CD14-positive monocyte (primary cell): ENCODE measurements at regions not wholly inside any gene's neighbourhood (a gene's known extent, or its start where the extent isn't known, plus 50 kb on each side); places are given as distances from the start of the nearest gene placed in this dataset.

ENCODE experiments used
- DNase-seq, 3 donors: peaks; one replicate each; pipeline ENCODE4 v3.0.0-alpha.2; 2011 to 2022
- H2AFZ ChIP-seq: 2 replicates; pipeline ENCODE4 v1.6.0; 2012; ENCODE audit warnings: mild to moderate bottlenecking, low read depth, low read length, inconsistent platforms; ENCODE audit not compliant: insufficient read depth, poor library complexity, severe bottlenecking
- H3K27ac ChIP-seq, 2 donors: 1 replicate in 1 of 2; 2 replicates in 1 of 2; pipeline ENCODE4 v1.5.1; 2012 to 2013; ENCODE audit warnings: low read length in 2 of 2, control low read depth in 1 of 2, inconsistent platforms in 1 of 2, low read depth in 1 of 2, mild to moderate bottlenecking in 1 of 2
- H3K27me3 ChIP-seq, 2 donors: one replicate each; pipeline versions ENCODE4 v1.6.0 to v1.6.1; 2011 to 2013; ENCODE audit warnings: low read length in 2 of 2; ENCODE audit not compliant: control insufficient read depth in 2 of 2, insufficient read depth in 2 of 2
- H3K36me3 ChIP-seq, 2 donors: replicated peaks in 1 of 2; 1 replicate in 1 of 2; 2 replicates in 1 of 2; pipeline versions ENCODE4 v1.5.1 to v1.6.1; 2012 to 2013; ENCODE audit warnings: low read length in 2 of 2, control low read depth in 1 of 2, inconsistent platforms in 1 of 2, mild to moderate bottlenecking in 1 of 2; ENCODE audit not compliant: insufficient read depth in 2 of 2, control insufficient read depth in 1 of 2
- H3K4me1 ChIP-seq, 2 donors: 1 replicate in 1 of 2; 2 replicates in 1 of 2; pipeline versions ENCODE4 v1.5.1 to v1.6.1; 2012 to 2013; ENCODE audit warnings: low read length in 2 of 2, control low read depth in 1 of 2, inconsistent platforms in 1 of 2, mild to moderate bottlenecking in 1 of 2, moderate library complexity in 1 of 2; ENCODE audit not compliant: insufficient read depth in 2 of 2, control insufficient read depth in 1 of 2
- H3K4me2 ChIP-seq: replicated peaks from 2 replicates; pipeline ENCODE3; 2012; ENCODE audit warnings: low read length, moderate library complexity, mild to moderate bottlenecking; ENCODE audit not compliant: poor library complexity, severe bottlenecking; ENCODE audit errors: extremely low read depth
- H3K4me3 ChIP-seq, 3 experiments: fragments of 200-600 bp in 1 of 3; sonication (generic) in 1 of 3; replicated peaks in 1 of 3; 1 replicate in 2 of 3; 2 replicates in 1 of 3; pipeline ENCODE4 v1.5.1; 2011 to 2013; ENCODE audit warnings: low read length in 3 of 3, mild to moderate bottlenecking in 3 of 3, control low read depth in 2 of 3, low read depth in 2 of 3, inconsistent platforms in 1 of 3, moderate library complexity in 1 of 3
- H3K79me2 ChIP-seq: 2 replicates; pipeline ENCODE4 v1.6.0; 2012; ENCODE audit warnings: mild to moderate bottlenecking, control low read depth, inconsistent platforms, low read length, moderate library complexity; ENCODE audit not compliant: insufficient read depth
- H3K9ac ChIP-seq: 2 replicates; pipeline ENCODE4 v1.6.0; 2017; ENCODE audit warnings: low read length, mild to moderate bottlenecking; ENCODE audit not compliant: insufficient read depth, poor library complexity, severe bottlenecking
- H3K9me3 ChIP-seq, 2 donors: replicated peaks in 1 of 2; 1 replicate in 1 of 2; 2 replicates in 1 of 2; pipeline versions ENCODE4 v1.5.1 to v1.6.1; 2012 to 2013; ENCODE audit warnings: low read length in 2 of 2, control low read depth in 1 of 2; ENCODE audit not compliant: control insufficient read depth in 1 of 2, insufficient read depth in 1 of 2
- H4K20me1 ChIP-seq: 2 replicates; pipeline ENCODE4 v1.6.0; 2012; ENCODE audit warnings: mild to moderate bottlenecking, low read length, control low read depth, moderate library complexity; ENCODE audit not compliant: insufficient read depth
- H3K27ac Mint-ChIP-seq, 7 donors: one replicate each; pipeline ENCODE4 v1.8.0; 2020; ENCODE audit warnings: mild to moderate bottlenecking in 7 of 7, mixed read lengths in 7 of 7, moderate library complexity in 6 of 7, inconsistent platforms in 2 of 7
- H3K27me3 Mint-ChIP-seq, 3 donors: one replicate each; pipeline ENCODE4 v1.8.0; 2021 to 2022; ENCODE audit warnings: low read depth in 3 of 3, mild to moderate bottlenecking in 3 of 3, mixed read lengths in 3 of 3, moderate library complexity in 3 of 3, inconsistent platforms in 1 of 3
- H3K36me3 Mint-ChIP-seq, 2 donors: one replicate each; pipeline ENCODE4 v1.8.0; 2020; ENCODE audit warnings: mixed read lengths in 2 of 2, inconsistent platforms in 1 of 2, mild to moderate bottlenecking in 1 of 2
- H3K4me1 Mint-ChIP-seq: one replicate; pipeline ENCODE4 v1.8.0; 2020; ENCODE audit warnings: mild to moderate bottlenecking, mixed read lengths
- H3K4me3 Mint-ChIP-seq, 2 donors: one replicate each; pipeline ENCODE4 v1.8.0; 2020; ENCODE audit warnings: mild to moderate bottlenecking in 2 of 2, mixed read lengths in 2 of 2, moderate library complexity in 1 of 2
- H3K9me3 Mint-ChIP-seq, 7 donors: one replicate each; pipeline ENCODE4 v1.8.0; 2020 to 2022; ENCODE audit warnings: mixed read lengths in 7 of 7, mild to moderate bottlenecking in 6 of 7, moderate library complexity in 6 of 7, inconsistent platforms in 2 of 7
- WGBS: methylation state at CpG from one replicate; pipeline ENCODE4 v1.1.5; 2013; ENCODE audit warnings: missing lambda C conversion rate; ENCODE audit not compliant: insufficient coverage; 5-methylcytosine and 5-hydroxymethylcytosine counted together
- intact Hi-C, 2 donors: fragments of 100-400 bp; cut with micrococcal nuclease; formaldehyde crosslinking; loops; one replicate each; pipeline versions ENCODE4 v1.15.0 to v1.15.1; 2023
- TF ChIP-seq, protein P1 (sequence below): fragments of 200-600 bp; IDR thresholded peaks from one replicate; pipeline ENCODE4 v1.8.0; 2022; ENCODE audit warnings: antibody characterized with exemption, mild to moderate bottlenecking

- Histone ChIP-seq H3K79me2 (no peaks in the 10 kb centered on the region), H3K36me3 (no peaks in the 10 kb centered on the region), H3K9me3 (no peaks in the 10 kb centered on the region), H3K4me3 (no peak overlapping the region), H3K9ac (no peak overlapping the region), H4K20me1 (no peaks in the 10 kb centered on the region), H3K27me3 (no peaks in the 10 kb centered on the region), H3K4me2 (no peak overlapping the region), H3K4me1 (no peaks in the 10 kb centered on the region), H2AFZ (no peak overlapping the region), H3K27ac (no peak overlapping the region)
- Mint-ChIP-seq H3K9me3 (peaks cover 0 to 13% (median 2%) of the 10 kb centered on the region in 7 donors), H3K36me3 (no peaks in the 10 kb centered on the region), H3K4me3 (no peak overlapping the region), H3K4me1 (no peaks in the 10 kb centered on the region), H3K27me3 (peaks cover 0 to 7% (median 0%) of the 10 kb centered on the region in 3 donors), H3K27ac (no peak overlapping the region)
- intact Hi-C loops = no loop called here
- WGBS = 61% methylated on average over 4 of the region's 4 CpGs
- TF ChIP-seq, protein P1, sequence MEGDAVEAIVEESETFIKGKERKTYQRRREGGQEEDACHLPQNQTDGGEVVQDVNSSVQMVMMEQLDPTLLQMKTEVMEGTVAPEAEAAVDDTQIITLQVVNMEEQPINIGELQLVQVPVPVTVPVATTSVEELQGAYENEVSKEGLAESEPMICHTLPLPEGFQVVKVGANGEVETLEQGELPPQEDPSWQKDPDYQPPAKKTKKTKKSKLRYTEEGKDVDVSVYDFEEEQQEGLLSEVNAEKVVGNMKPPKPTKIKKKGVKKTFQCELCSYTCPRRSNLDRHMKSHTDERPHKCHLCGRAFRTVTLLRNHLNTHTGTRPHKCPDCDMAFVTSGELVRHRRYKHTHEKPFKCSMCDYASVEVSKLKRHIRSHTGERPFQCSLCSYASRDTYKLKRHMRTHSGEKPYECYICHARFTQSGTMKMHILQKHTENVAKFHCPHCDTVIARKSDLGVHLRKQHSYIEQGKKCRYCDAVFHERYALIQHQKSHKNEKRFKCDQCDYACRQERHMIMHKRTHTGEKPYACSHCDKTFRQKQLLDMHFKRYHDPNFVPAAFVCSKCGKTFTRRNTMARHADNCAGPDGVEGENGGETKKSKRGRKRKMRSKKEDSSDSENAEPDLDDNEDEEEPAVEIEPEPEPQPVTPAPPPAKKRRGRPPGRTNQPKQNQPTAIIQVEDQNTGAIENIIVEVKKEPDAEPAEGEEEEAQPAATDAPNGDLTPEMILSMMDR = no peak
- DNase-seq = no peak
Observed at GRCh38 chr7:51459809-51460208, 143.2 kb upstream of the COBL start.

- Mint-ChIP-seq H3K27ac (no peak overlapping the region), H3K9me3 (peaks cover 0 to 13% (median 2%) of the 10 kb centered on the region in 7 donors), H3K36me3 (no peaks in the 10 kb centered on the region), H3K4me3 (no peak overlapping the region), H3K4me1 (no peaks in the 10 kb centered on the region), H3K27me3 (peaks cover 0 to 7% (median 0%) of the 10 kb centered on the region in 3 donors)
- Histone ChIP-seq H3K4me3 (no peak overlapping the region), H3K79me2 (no peaks in the 10 kb centered on the region), H3K27ac (no peak overlapping the region), H2AFZ (no peak overlapping the region), H3K9me3 (no peaks in the 10 kb centered on the region), H3K27me3 (no peaks in the 10 kb centered on the region), H3K4me1 (no peaks in the 10 kb centered on the region), H3K4me2 (no peak overlapping the region), H4K20me1 (no peaks in the 10 kb centered on the region), H3K9ac (no peak overlapping the region), H3K36me3 (no peaks in the 10 kb centered on the region)
- TF ChIP-seq, protein P1 = no peak
- WGBS = no CpG with 5 or more reads among the region's 4 CpGs
- DNase-seq = no peak
- intact Hi-C loops = no loop called here
Observed at GRCh38 chr7:51458693-51459092, 142.1 kb upstream of the COBL start.
